ENCODE measurements at regions not wholly inside any gene's neighbourhood (a gene's known extent, or its start where the extent isn't known, plus 50 kb on each side); places are given as distances from the start of the nearest gene placed in this dataset.
"Not testable (repeated sequence)": the region's sequence is repeated elsewhere in the genome, so short reads cannot be mapped to it uniquely, and the experiment has no call there.

GRCh38 chr3:5545719-5546118 is 358.2 kb downstream of the EDEM1 start:
- DNase-seq (ENCODE audit: low spot score), result no peak

DNA sequence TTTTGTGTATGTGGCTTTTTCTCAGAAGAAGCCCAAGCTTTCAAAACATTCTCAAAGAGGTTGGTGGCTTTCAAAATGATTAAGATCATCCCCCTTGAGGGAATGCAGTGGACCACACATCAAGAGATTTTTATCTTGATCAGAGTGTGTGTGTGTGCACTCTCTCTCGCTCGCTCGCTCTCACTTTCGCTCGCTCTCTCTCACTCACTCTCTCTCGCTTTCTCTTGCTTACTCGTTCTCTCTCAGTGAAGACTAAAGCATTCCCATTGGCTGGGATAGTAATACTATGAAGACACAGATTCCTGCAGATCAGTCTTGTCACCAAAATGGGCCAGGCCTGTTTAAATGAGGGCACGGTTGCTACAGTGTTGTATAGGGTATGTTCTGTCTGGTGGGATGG is 365.7 kb downstream of the EDEM1 start:
- DNase-seq (ENCODE audit: low spot score), result no peak

DNA sequence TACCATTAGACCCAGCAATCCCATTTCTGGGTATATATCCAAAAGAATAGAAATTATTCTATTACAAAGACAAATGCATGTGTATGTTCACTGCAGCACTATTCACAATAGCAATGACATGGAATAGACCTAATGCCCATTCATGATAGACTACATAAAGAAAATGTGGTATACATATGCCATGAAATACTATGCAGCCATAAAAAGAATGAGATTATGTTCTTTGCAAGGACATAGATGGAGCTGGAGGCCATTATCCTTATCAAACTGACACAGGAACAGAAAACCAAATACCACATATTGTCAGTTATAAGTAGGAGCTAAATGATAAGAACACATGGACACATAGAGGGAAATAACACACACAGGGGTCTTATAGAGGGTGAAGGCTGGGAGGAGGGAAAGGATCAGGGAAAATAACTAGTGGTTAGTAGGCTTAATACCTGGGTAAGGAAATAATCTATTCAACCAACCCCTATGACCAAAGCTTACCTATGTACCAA is 366.8 kb downstream of the EDEM1 start:
- no peak for DNase-seq (ENCODE audit: low spot score)

DNA sequence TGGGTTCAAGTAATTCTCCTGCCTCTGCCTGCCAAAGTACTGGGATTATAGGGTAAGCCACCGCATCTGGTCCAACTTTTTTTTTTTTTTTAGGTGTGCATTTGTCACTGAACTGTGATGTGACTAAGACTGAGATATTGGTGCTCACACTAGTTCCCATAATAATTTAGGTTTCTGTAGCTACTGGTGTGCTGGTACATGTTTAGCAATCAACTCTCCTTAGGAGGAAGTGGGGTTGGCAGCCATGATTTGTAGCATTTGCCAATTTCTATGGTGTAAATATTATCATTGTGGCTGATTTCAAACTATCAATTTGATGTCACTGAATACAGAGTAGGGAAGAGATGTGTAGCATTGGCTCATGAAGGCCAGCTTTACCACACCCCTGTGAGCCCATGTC is 372.7 kb downstream of the EDEM1 start:
- no peak for DNase-seq (ENCODE audit: low spot score)

GRCh38 chr3:5563537-5564277 is 376.2 kb downstream of the EDEM1 start:
- DNase-seq (ENCODE audit: low spot score), result no peak

GRCh38 chr3:5564278-5564666 is 376.8 kb downstream of the EDEM1 start:
- no peak for DNase-seq (ENCODE audit: low spot score)

- DNase-seq (ENCODE audit: low spot score), result no peak
Observed at GRCh38 chr3:5565026-5565425, 377.5 kb downstream of the EDEM1 start.

DNA sequence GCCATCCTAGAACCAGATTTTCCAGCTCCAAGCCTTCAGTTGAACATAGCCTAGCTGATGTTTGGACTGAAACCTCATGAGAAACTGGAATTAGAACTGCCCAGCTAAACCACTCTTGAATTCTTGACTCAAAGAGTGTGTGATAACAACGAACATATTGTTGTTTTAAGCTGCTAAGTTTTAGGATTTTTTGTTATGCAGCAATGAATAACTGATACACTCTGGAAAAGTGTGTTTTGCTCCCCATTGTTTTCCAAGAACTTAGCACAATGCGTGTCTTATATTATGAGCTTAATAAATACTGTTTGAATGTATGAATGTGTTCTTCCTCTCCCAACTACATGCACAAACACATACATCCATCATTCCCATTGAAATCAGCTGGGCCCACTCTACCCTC is 379.6 kb downstream of the EDEM1 start:
- no peak for DNase-seq (ENCODE audit: low spot score)

- DNase-seq (ENCODE audit: low spot score), result no peak
Observed at GRCh38 chr3:5568451-5568850, 380.9 kb downstream of the EDEM1 start.

- DNase-seq (ENCODE audit: low spot score), result no peak
Observed at GRCh38 chr3:5569152-5569551, 381.6 kb downstream of the EDEM1 start.

DNA sequence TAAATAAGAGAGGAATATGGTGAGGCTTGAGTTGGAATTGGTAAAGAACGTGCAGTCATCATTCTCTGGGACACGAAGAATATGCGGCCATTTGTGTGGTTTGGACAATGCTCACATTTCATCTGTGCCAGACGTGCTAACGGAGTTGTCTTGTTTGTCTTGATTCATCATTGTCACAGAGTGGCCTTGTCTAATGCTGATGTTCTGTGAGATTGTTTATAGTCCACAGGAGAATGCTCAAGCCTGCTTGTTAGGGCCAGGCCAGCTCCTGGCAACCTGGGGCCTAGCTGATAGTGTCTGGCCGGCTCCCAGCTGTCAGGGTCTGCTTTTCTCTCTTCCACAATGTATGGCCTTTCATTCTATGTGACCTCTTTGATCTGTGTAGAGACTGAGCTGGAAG is 384.7 kb downstream of the EDEM1 start:
- no peak for DNase-seq (ENCODE audit: low spot score)

- no peak for DNase-seq (ENCODE audit: low spot score)
Observed at GRCh38 chr3:5576277-5577011, 388.9 kb downstream of the EDEM1 start.

DNA sequence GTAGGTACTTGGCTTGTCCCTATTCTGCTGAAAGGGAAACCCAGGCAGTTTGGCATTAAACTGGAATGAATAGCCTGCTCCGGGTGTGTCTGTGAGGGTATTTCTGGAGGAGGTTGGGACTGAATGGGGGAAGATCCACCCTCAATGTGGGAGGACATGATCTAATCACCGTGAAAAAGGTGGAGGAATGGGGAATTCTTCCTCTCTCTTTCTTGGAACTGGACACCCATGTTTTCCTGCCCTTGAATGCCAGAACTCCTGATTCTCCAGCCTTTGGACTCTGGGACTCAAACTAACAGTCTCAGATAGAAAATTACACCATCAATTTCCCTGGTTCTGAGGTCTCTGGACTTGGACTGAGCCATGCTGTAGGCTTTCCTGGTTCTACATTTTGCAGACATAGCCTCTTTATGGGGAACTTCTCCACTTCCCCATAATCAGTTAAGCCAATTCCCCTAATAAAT is 391.7 kb downstream of the EDEM1 start:
- DNase-seq (ENCODE audit: low spot score), result no peak

DNA sequence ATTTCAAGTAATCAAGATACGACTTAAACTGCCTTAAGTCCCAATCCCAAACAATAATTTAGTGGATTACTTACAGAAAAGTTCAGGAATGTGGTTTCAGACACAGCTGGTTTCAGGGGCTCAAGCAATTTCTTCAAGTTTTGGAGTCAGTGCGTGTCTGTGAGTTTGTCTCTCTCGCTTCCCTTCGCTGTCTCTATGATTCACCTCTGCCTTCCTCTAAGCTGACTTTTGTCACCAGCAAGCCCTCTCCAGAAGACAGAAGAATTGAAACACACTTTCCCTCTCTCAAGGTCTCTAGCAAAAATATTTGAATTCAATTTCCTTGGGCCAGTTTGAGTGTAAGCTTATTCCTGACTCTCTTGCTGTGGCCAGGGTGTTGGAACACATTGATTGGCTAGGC is 392.4 kb downstream of the EDEM1 start:
- DNase-seq (ENCODE audit: low spot score), result no peak

GRCh38 chr3:5580826-5581225 is 393.3 kb downstream of the EDEM1 start:
- no peak for DNase-seq (ENCODE audit: low spot score)

DNA sequence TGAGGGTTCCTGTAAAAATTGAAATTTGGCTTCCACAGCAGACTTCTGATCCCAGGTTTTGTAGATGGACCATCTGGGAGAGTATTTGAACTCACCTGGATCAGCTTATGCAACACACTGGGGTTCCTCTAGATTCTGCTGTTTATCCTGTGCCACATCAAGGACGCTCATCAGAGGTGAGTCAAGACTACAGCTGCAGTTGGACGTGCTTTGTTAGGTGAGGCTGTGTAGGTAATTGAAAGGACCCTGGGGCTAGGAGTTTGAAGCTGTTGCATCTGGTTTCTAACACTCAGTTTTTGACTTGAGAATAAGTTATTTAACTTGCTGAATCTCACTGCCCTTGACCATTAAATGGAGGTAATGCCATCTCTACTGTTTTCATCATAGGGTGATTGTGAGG is 394.2 kb downstream of the EDEM1 start:
- no peak for DNase-seq (ENCODE audit: low spot score)

- DNase-seq (ENCODE audit: low spot score), result no peak
Observed at GRCh38 chr3:5583920-5584319, 396.4 kb downstream of the EDEM1 start.

- DNase-seq (ENCODE audit: low spot score), result no peak
Observed at GRCh38 chr3:5585085-5585484, 397.6 kb downstream of the EDEM1 start.

DNA sequence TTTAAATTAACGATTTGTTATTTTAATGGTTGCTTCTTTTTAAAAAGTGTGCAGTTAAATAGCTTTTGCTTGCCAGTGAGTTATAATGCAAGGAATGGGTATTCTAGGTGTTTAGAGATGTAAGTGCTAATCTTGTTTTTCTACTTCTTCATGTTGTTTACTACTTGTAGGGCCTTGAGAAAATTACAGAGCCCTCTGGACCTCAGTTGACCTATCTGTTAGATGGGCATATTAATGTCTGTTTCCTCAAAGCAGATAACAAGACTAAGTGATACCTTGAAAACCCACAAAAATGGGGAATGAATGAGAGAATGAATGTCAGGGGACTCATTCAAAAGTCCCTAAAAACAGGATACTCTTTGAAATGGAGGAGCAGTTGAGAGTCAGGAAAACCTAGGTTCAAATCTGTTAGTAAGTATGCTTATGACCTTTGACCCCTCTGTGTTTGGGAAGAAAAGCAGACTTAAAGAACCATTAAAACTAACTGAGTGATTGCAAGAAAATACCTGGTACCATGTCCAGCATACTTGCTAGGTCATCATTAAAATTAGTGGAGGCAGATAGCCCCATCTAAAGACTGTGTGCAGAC is 419.5 kb downstream of the EDEM1 start:
- no peak for DNase-seq (ENCODE audit: low spot score)

- no peak for DNase-seq (ENCODE audit: low spot score)
Observed at GRCh38 chr3:5607581-5607980, 420.1 kb downstream of the EDEM1 start.

GRCh38 chr3:5608971-5609370 is 421.5 kb downstream of the EDEM1 start:
- DNase-seq (ENCODE audit: low spot score), result not testable (repeated sequence)

- no peak for DNase-seq (ENCODE audit: low spot score)
Observed at GRCh38 chr3:5613599-5613998, 426.1 kb downstream of the EDEM1 start.

- DNase-seq (ENCODE audit: low spot score), result no peak
Observed at GRCh38 chr3:5616873-5617272, 429.4 kb downstream of the EDEM1 start.

Measured in ecto neural progenitor cell (in vitro differentiated cells).